Neural cell (in vitro differentiated cells): ENCODE measurements at regions not wholly inside any gene's neighbourhood (a gene's known extent, or its start where the extent isn't known, plus 50 kb on each side); places are given as distances from the start of the nearest gene placed in this dataset.

Experiments used
- H2AFZ ChIP-seq: fragments of 200-600, 300-800 bp; sonication (generic), shearing (Covaris generic); 2 replicates; pipeline ENCODE4 v1.6.0; 2014; ENCODE audit warnings: low read depth, mild to moderate bottlenecking, antibody characterized with exemption, low read length, moderate library complexity
- H3F3A ChIP-seq: fragments of 200-600 bp; shearing (Covaris generic); 2 replicates; pipeline ENCODE4 v1.6.1; 2016; ENCODE audit warnings: mild to moderate bottlenecking, moderate library complexity, mixed read lengths, antibody characterized with exemption, low read length; ENCODE audit not compliant: insufficient read depth, poor library complexity, severe bottlenecking
- H3K27ac ChIP-seq: fragments of 200-600, 300-800 bp; sonication (generic), shearing (Covaris generic); 2 replicates; pipeline ENCODE4 v1.5.1; 2014; ENCODE audit warnings: mild to moderate bottlenecking, low read length, moderate library complexity
- H3K27me3 ChIP-seq: fragments of 300-800, 200-600 bp; sonication (generic), shearing (Covaris generic); 2 replicates; pipeline ENCODE4 v1.6.0; 2014; ENCODE audit warnings: mild to moderate bottlenecking, low read depth, low read length, moderate library complexity; ENCODE audit not compliant: insufficient read depth
- H3K36me3 ChIP-seq: fragments of 300-800, 200-600 bp; sonication (generic), shearing (Covaris generic); 2 replicates; pipeline ENCODE4 v1.5.1; 2014; ENCODE audit warnings: mild to moderate bottlenecking, antibody characterized with exemption, low read length, moderate library complexity; ENCODE audit not compliant: insufficient read depth
- H3K4me2 ChIP-seq: fragments of 300-800, 200-600 bp; sonication (generic), shearing (Covaris generic); 2 replicates; pipeline ENCODE4 v1.6.0; 2014; ENCODE audit warnings: mild to moderate bottlenecking, low read length
- H3K4me3 ChIP-seq: fragments of 300-800, 200-600 bp; sonication (generic), shearing (Covaris generic); 2 replicates; pipeline ENCODE4 v1.5.1; 2014; ENCODE audit warnings: mild to moderate bottlenecking, low read length, moderate library complexity
- H3K79me2 ChIP-seq: fragments of 200-600 bp; shearing (Covaris generic); replicated peaks from 2 replicates; pipeline ENCODE4 v1.6.0; 2014; ENCODE audit warnings: mild to moderate bottlenecking, low read length, moderate library complexity; ENCODE audit not compliant: insufficient read depth
- H3K9ac ChIP-seq: fragments of 300-800, 200-600 bp; sonication (generic), shearing (Covaris generic); 2 replicates; pipeline ENCODE4 v1.6.1; 2016; ENCODE audit warnings: mild to moderate bottlenecking, low read length, mixed read lengths
- H3K9me2 ChIP-seq: fragments of 200-600 bp; shearing (Covaris generic); 2 replicates; pipeline ENCODE4 v1.6.1; 2016; ENCODE audit warnings: mild to moderate bottlenecking, low read length, mixed read lengths; ENCODE audit not compliant: insufficient read depth
- H3K9me3 ChIP-seq: fragments of 200-600, 300-800 bp; sonication (generic), shearing (Covaris generic); 2 replicates; pipeline ENCODE4 v1.6.1; 2016; ENCODE audit warnings: mild to moderate bottlenecking, mixed run types, low read length, moderate library complexity, mixed read lengths
- H4K20me1 ChIP-seq: fragments of 200-600 bp; shearing (Covaris generic); 2 replicates; pipeline ENCODE4 v1.6.1; 2016; ENCODE audit warnings: mild to moderate bottlenecking, mixed run types; ENCODE audit not compliant: insufficient read depth
- CTCF ChIP-seq: fragments of 450-650 bp; IDR thresholded peaks from 2 replicates; pipeline ENCODE4 v1.5.1; 2014; ENCODE audit warnings: antibody characterized with exemption, mild to moderate bottlenecking, moderate library complexity; ENCODE audit not compliant: poor library complexity, severe bottlenecking
- EP300 ChIP-seq: fragments of 450-650 bp; conservative IDR thresholded peaks from 2 replicates; pipeline ENCODE4 v1.6.1; 2014; ENCODE audit warnings: antibody characterized with exemption, mild to moderate bottlenecking, moderate library complexity; ENCODE audit not compliant: poor library complexity, severe bottlenecking
- EZH2 ChIP-seq: fragments of 200-600, 300-800 bp; shearing (Covaris generic), sonication (generic); IDR thresholded peaks from 2 replicates; pipeline ENCODE4 v1.6.1; 2014; ENCODE audit warnings: antibody characterized with exemption, low read length, borderline replicate concordance, mild to moderate bottlenecking; ENCODE audit not compliant: insufficient read depth, poor library complexity, severe bottlenecking
- MXI1 ChIP-seq: fragments of 450-650 bp; conservative IDR thresholded peaks from 2 replicates; pipeline ENCODE4 v1.6.1; 2014; ENCODE audit warnings: antibody characterized with exemption, mild to moderate bottlenecking; ENCODE audit not compliant: poor library complexity, severe bottlenecking
- POLR2AphosphoS5 ChIP-seq: IDR thresholded peaks from 2 replicates; pipeline ENCODE4 v1.6.1; 2012
- RAD21 ChIP-seq: fragments of 450-650 bp; conservative IDR thresholded peaks from 2 replicates; pipeline ENCODE4 v1.6.1; 2014; ENCODE audit warnings: antibody characterized with exemption, mild to moderate bottlenecking, moderate library complexity
- REST ChIP-seq: IDR thresholded peaks from 2 replicates; pipeline ENCODE4 v1.6.1; 2012; ENCODE audit warnings: borderline replicate concordance
- SMC3 ChIP-seq: fragments of 450-650 bp; conservative IDR thresholded peaks from 2 replicates; pipeline ENCODE4 v1.6.1; 2014; ENCODE audit warnings: antibody characterized with exemption, mild to moderate bottlenecking, moderate library complexity; ENCODE audit not compliant: poor library complexity
- TAF1 ChIP-seq: IDR thresholded peaks from 2 replicates; pipeline ENCODE4 v1.6.1; 2012; ENCODE audit warnings: low read depth

GRCh38 chr20:53660078-53660909 lies 66.7 kb upstream of the ZNF217 start:
- Histone ChIP-seq H3K27ac (no peak overlapping the region), H3K9ac (no peak overlapping the region)

GRCh38 chr20:53658973-53659372 lies 65.3 kb upstream of the ZNF217 start:
- Histone ChIP-seq H4K20me1 (no peaks in the 10 kb centered on the region), H3K9me2 (no peaks in the 10 kb centered on the region), H3K27me3 (no peaks in the 10 kb centered on the region), H3K36me3 (no peaks in the 10 kb centered on the region), H3K9ac (no peak overlapping the region), H3K79me2 (no peaks in the 10 kb centered on the region), H3K27ac (no peak overlapping the region), H3K9me3 (no peaks in the 10 kb centered on the region), H3K4me3 (no peak overlapping the region), H3K4me2 (no peak overlapping the region), H3F3A (no peaks in the 10 kb centered on the region), H2AFZ (no peak overlapping the region)
- TF ChIP-seq CTCF (no peak), REST (no peak), RAD21 (no peak), EZH2 (no peak)

More at GRCh38 chr20:53660078-53660909, 66.7 kb upstream of the ZNF217 start:
- H2AFZ ChIP-seq = no peak overlapping the region
- H4K20me1 ChIP-seq = no peaks in the 10 kb centered on the region
- H3F3A ChIP-seq = no peaks in the 10 kb centered on the region
- no peak overlapping the region for H3K4me2 ChIP-seq
- no peak overlapping the region for H3K4me3 ChIP-seq
- no peaks in the 10 kb centered on the region for H3K9me3 ChIP-seq
- no peaks in the 10 kb centered on the region for H3K9me2 ChIP-seq
- TF ChIP-seq EP300 = no peak
- TF ChIP-seq REST = no peak
- no peak for TF ChIP-seq RAD21
- no peak for TF ChIP-seq TAF1
- TF ChIP-seq POLR2AphosphoS5 = no peak
- no peak for TF ChIP-seq EZH2
- no peak for TF ChIP-seq MXI1
- no peak for TF ChIP-seq SMC3
- no peak for TF ChIP-seq CTCF
- no peaks in the 10 kb centered on the region for H3K27me3 ChIP-seq
- H3K79me2 ChIP-seq = no peaks in the 10 kb centered on the region
- H3K36me3 ChIP-seq = no peaks in the 10 kb centered on the region
